SK-N-SH (cell line): ENCODE measurements at regions not wholly inside any gene's neighbourhood (a gene's known extent, or its start where the extent isn't known, plus 50 kb on each side); places are given as distances from the start of the nearest gene placed in this dataset.

Experiments used
- CTCF ChIA-PET: fragments of 300-600, 350-600 bp; formaldehyde crosslinking; extraction: SDS; loops from one replicate; lab custom pipeline; 2021; lab: Yijun Ruan, JAX
- POLR2A ChIA-PET: fragments of 350-600 bp; sonication (Branson Sonifier 250); formaldehyde crosslinking; extraction: SDS; loops from one replicate; lab custom pipeline; 2020; ENCODE audit warnings: antibody characterized with exemption, inconsistent platforms; lab: Yijun Ruan, JAX
- DNase-seq: peaks from one replicate; pipeline ENCODE4 v3.0.0; 2012
- H2AFZ ChIP-seq: fragments of 200-600 bp; sonication (generic); 2 replicates; pipeline ENCODE4 v1.8.1; 2016; ENCODE audit warnings: antibody characterized with exemption, mild to moderate bottlenecking, low read depth
- H3F3A ChIP-seq: fragments of 200-600 bp; sonication (generic); replicated peaks from 2 replicates; pipeline ENCODE3; 2016; ENCODE audit warnings: antibody characterized with exemption, mild to moderate bottlenecking; ENCODE audit not compliant: insufficient read depth
- H3K27ac ChIP-seq, 2 experiments: fragments of 200-500 bp in 1 of 2; fragments of 200-600 bp in 1 of 2; sonication (Bioruptor generic) in 1 of 2; sonication (generic), shearing (Covaris generic) in 1 of 2; 2 replicates each; pipeline versions ENCODE4 v1.5.1 to v1.6.1; 2014 to 2016; ENCODE audit warnings: low read depth in 2 of 2, inconsistent platforms in 1 of 2, low read length in 1 of 2, mild to moderate bottlenecking in 1 of 2, mixed read lengths in 1 of 2
- H3K27me3 ChIP-seq: fragments of 200-600 bp; sonication (generic), shearing (Covaris generic); 2 replicates; pipeline ENCODE4 v1.6.1; 2016; ENCODE audit warnings: mixed run types; ENCODE audit not compliant: insufficient read depth
- H3K36me3 ChIP-seq, 2 experiments: fragments of 200-500 bp in 1 of 2; fragments of 200-600 bp in 1 of 2; sonication (Bioruptor generic) in 1 of 2; sonication (generic) in 1 of 2; replicated peaks in 1 of 2; 2 replicates each; pipeline versions ENCODE3 to v1.5.1; 2014 to 2016; ENCODE audit warnings: low read length in 1 of 2, mild to moderate bottlenecking in 1 of 2; ENCODE audit not compliant: insufficient read depth in 2 of 2, control insufficient read depth in 1 of 2
- H3K4me1 ChIP-seq, 2 experiments: fragments of 200-500 bp in 1 of 2; fragments of 200-600 bp in 1 of 2; sonication (Bioruptor generic) in 1 of 2; sonication (generic), shearing (Covaris generic) in 1 of 2; 2 replicates each; pipeline versions ENCODE4 v1.5.1 to v1.6.1; 2014 to 2016; ENCODE audit warnings: low read depth in 1 of 2, low read length in 1 of 2, mixed run types in 1 of 2; ENCODE audit not compliant: insufficient read depth in 2 of 2, control insufficient read depth in 1 of 2
- H3K4me2 ChIP-seq: fragments of 200-600 bp; sonication (generic), shearing (Covaris generic); 2 replicates; pipeline ENCODE4 v1.6.1; 2017; ENCODE audit warnings: mixed run types
- H3K4me3 ChIP-seq, 2 experiments: fragments of 200-500 bp in 1 of 2; fragments of 200-600 bp in 1 of 2; sonication (Bioruptor generic) in 1 of 2; sonication (generic), shearing (Covaris generic) in 1 of 2; 2 replicates each; pipeline versions ENCODE4 v1.5.1 to v1.8.1; 2014 to 2016; ENCODE audit warnings: low read depth in 2 of 2, inconsistent platforms in 1 of 2, low read length in 1 of 2, mild to moderate bottlenecking in 1 of 2, mixed read lengths in 1 of 2, moderate library complexity in 1 of 2
- H3K79me2 ChIP-seq: fragments of 200-600 bp; sonication (generic); 2 replicates; pipeline ENCODE4 v1.8.1; 2017; ENCODE audit warnings: mild to moderate bottlenecking; ENCODE audit not compliant: insufficient read depth
- H3K9ac ChIP-seq: fragments of 200-600 bp; sonication (generic); 2 replicates; pipeline ENCODE4 v1.6.1; 2017; ENCODE audit warnings: mixed run types
- H3K9me2 ChIP-seq: fragments of 200-600 bp; sonication (generic); 2 replicates; pipeline ENCODE4 v1.6.1; 2017; ENCODE audit warnings: mixed run types
- H3K9me3 ChIP-seq: fragments of 200-600 bp; sonication (generic); 2 replicates; pipeline ENCODE4 v1.6.1; 2017; ENCODE audit warnings: mixed run types, mild to moderate bottlenecking, moderate library complexity
- H4K20me1 ChIP-seq: fragments of 200-600 bp; sonication (generic); 2 replicates; pipeline ENCODE4 v1.6.1; 2017; ENCODE audit warnings: mild to moderate bottlenecking, mixed run types; ENCODE audit not compliant: insufficient read depth
- CTCF ChIP-seq: fragments of 200-600 bp; sonication (generic); IDR thresholded peaks from 2 replicates; pipeline ENCODE4 v1.6.1; 2017; ENCODE audit warnings: antibody characterized with exemption, mild to moderate bottlenecking, moderate library complexity
- ELF1 ChIP-seq: IDR thresholded peaks from 2 replicates; pipeline ENCODE4 v1.4.0; 2012
- EZH2phosphoT487 ChIP-seq: fragments of 200-600 bp; sonication (generic); IDR thresholded peaks from 2 replicates; pipeline ENCODE4 v1.6.1; 2017; ENCODE audit warnings: low read depth, mixed run types, mild to moderate bottlenecking, antibody characterized with exemption, moderate library complexity, borderline replicate concordance
- FOSL2 ChIP-seq: IDR thresholded peaks from 2 replicates; pipeline ENCODE4 v1.4.0; 2012; ENCODE audit warnings: low read depth, mild to moderate bottlenecking, moderate library complexity, borderline replicate concordance
- FOXM1 ChIP-seq: IDR thresholded peaks from 2 replicates; pipeline ENCODE4 v1.4.0; 2012; ENCODE audit warnings: low read depth, mild to moderate bottlenecking
- GABPA ChIP-seq: IDR thresholded peaks from 2 replicates; pipeline ENCODE4 v1.4.0; 2012; ENCODE audit warnings: low read depth, mild to moderate bottlenecking
- MEF2A ChIP-seq: IDR thresholded peaks from 2 replicates; pipeline ENCODE4 v1.4.0; 2012; ENCODE audit warnings: low read depth, borderline replicate concordance
- MXI1 ChIP-seq: IDR thresholded peaks from 2 replicates; pipeline ENCODE4 v1.6.1; 2012; ENCODE audit warnings: mild to moderate bottlenecking, low read depth, low read length, improper control_type of control experiment
- NFIC ChIP-seq: IDR thresholded peaks from 2 replicates; pipeline ENCODE4 v1.4.0; 2012; ENCODE audit warnings: borderline replicate concordance
- PBX3 ChIP-seq: IDR thresholded peaks from 2 replicates; pipeline ENCODE4; 2012
- POLR2AphosphoS5 ChIP-seq: IDR thresholded peaks from 2 replicates; pipeline ENCODE4 v1.6.1; 2012; ENCODE audit warnings: low read depth, low read length
- REST ChIP-seq: IDR thresholded peaks from 2 replicates; pipeline ENCODE4 v1.6.1; 2012; ENCODE audit warnings: mild to moderate bottlenecking, low read depth, low read length, moderate library complexity
- RXRA ChIP-seq: IDR thresholded peaks from 2 replicates; pipeline ENCODE4 v1.4.0; 2012; ENCODE audit warnings: low read depth, mild to moderate bottlenecking, borderline replicate concordance
- TAF1 ChIP-seq: IDR thresholded peaks from 2 replicates; pipeline ENCODE4 v1.6.1; 2012; ENCODE audit warnings: low read depth, mild to moderate bottlenecking, low read length, moderate library complexity, borderline replicate concordance
- USF2 ChIP-seq: fragments of 150-350 bp; IDR thresholded peaks from 2 replicates; pipeline ENCODE4 v1.6.1; 2017; ENCODE audit warnings: antibody characterized with exemption, low read length, low read depth, borderline replicate concordance
- YY1 ChIP-seq: IDR thresholded peaks from 2 replicates; pipeline ENCODE4 v1.4.0; 2012; ENCODE audit warnings: low read depth, mild to moderate bottlenecking
- TF ChIP-seq, protein P1 (sequence below): fragments of 150-350 bp; IDR thresholded peaks from 2 replicates; pipeline ENCODE4 v1.6.1; 2016; ENCODE audit warnings: mild to moderate bottlenecking, low read depth, low read length
- TF ChIP-seq, protein P2 (sequence below): IDR thresholded peaks from 2 replicates; pipeline ENCODE4 v1.4.0; 2012; ENCODE audit warnings: low read depth
- TF ChIP-seq, protein P3 (sequence below): IDR thresholded peaks from 2 replicates; pipeline ENCODE4 v1.4.0; 2012; ENCODE audit warnings: low read depth, borderline replicate concordance
- TF ChIP-seq, protein P4 (sequence below): IDR thresholded peaks from 2 replicates; pipeline ENCODE4 v1.4.0; 2012; ENCODE audit warnings: low read depth, borderline replicate concordance

GRCh38 chr5:129363991-129364390 is 96.1 kb upstream of the ADAMTS19 start:
- Histone ChIP-seq H3F3A (no peaks in the 10 kb centered on the region), H3K4me3 (no peak overlapping the region), H3K79me2 (no peaks in the 10 kb centered on the region), H3K4me2 (no peak overlapping the region), H3K27ac (no peak overlapping the region), H3K36me3 (no peaks in the 10 kb centered on the region), H3K9me2 (no peaks in the 10 kb centered on the region), H4K20me1 (no peaks in the 10 kb centered on the region), H3K9ac (no peak overlapping the region), H3K9me3 (no peaks in the 10 kb centered on the region), H2AFZ (no peak overlapping the region), H3K4me1 (no peaks in the 10 kb centered on the region), H3K27me3 (no peaks in the 10 kb centered on the region)
- ChIA-PET POLR2A (no interaction called here), CTCF (no interaction called here)
- no peak for DNase-seq
- no peak for TF ChIP-seq ELF1
- TF ChIP-seq, protein P1, sequence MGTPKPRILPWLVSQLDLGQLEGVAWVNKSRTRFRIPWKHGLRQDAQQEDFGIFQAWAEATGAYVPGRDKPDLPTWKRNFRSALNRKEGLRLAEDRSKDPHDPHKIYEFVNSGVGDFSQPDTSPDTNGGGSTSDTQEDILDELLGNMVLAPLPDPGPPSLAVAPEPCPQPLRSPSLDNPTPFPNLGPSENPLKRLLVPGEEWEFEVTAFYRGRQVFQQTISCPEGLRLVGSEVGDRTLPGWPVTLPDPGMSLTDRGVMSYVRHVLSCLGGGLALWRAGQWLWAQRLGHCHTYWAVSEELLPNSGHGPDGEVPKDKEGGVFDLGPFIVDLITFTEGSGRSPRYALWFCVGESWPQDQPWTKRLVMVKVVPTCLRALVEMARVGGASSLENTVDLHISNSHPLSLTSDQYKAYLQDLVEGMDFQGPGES, result no peak
- TF ChIP-seq, protein P2, sequence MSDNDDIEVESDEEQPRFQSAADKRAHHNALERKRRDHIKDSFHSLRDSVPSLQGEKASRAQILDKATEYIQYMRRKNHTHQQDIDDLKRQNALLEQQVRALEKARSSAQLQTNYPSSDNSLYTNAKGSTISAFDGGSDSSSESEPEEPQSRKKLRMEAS, result no peak
- TF ChIP-seq, protein P3, sequence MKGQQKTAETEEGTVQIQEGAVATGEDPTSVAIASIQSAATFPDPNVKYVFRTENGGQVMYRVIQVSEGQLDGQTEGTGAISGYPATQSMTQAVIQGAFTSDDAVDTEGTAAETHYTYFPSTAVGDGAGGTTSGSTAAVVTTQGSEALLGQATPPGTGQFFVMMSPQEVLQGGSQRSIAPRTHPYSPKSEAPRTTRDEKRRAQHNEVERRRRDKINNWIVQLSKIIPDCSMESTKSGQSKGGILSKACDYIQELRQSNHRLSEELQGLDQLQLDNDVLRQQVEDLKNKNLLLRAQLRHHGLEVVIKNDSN, result no peak
- no peak for TF ChIP-seq GABPA
- TF ChIP-seq NFIC, result no peak
- TF ChIP-seq, protein P4, sequence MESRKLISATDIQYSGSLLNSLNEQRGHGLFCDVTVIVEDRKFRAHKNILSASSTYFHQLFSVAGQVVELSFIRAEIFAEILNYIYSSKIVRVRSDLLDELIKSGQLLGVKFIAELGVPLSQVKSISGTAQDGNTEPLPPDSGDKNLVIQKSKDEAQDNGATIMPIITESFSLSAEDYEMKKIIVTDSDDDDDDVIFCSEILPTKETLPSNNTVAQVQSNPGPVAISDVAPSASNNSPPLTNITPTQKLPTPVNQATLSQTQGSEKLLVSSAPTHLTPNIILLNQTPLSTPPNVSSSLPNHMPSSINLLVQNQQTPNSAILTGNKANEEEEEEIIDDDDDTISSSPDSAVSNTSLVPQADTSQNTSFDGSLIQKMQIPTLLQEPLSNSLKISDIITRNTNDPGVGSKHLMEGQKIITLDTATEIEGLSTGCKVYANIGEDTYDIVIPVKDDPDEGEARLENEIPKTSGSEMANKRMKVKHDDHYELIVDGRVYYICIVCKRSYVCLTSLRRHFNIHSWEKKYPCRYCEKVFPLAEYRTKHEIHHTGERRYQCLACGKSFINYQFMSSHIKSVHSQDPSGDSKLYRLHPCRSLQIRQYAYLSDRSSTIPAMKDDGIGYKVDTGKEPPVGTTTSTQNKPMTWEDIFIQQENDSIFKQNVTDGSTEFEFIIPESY, result no peak
- no peak for TF ChIP-seq POLR2AphosphoS5
- TF ChIP-seq FOXM1, result no peak
- TF ChIP-seq EZH2phosphoT487, result no peak
- no peak for TF ChIP-seq RXRA
- TF ChIP-seq FOSL2, result no peak
- no peak for TF ChIP-seq MXI1
- no peak for TF ChIP-seq CTCF
- TF ChIP-seq TAF1, result no peak
- TF ChIP-seq YY1, result no peak
- no peak for TF ChIP-seq MEF2A
- no peak for TF ChIP-seq REST
- no peak for TF ChIP-seq PBX3
- no peak for TF ChIP-seq USF2
